IMR-90 (cell line): ENCODE measurements at regions not wholly inside any gene's neighbourhood (a gene's known extent, or its start where the extent isn't known, plus 50 kb on each side); places are given as distances from the start of the nearest gene placed in this dataset.

ENCODE experiments used
- ATAC-seq: fragments of 200-7000 bp; cut with Tn5 transposase; 2 replicates; pipeline ENCODE4 v1.9.1; 2020; ENCODE audit warnings: low read depth, mild to moderate bottlenecking, moderate library complexity
- BruUV-seq: library from RNA; stranded (reverse); fragments of 400-500 nt; replicated peaks from 2 replicates; lab custom pipeline; 2021; lab: Mats Ljungman, UMichigan
- CTCF ChIA-PET: fragments of 300-600 bp; formaldehyde crosslinking; extraction: SDS; loops from one replicate; lab custom pipeline; 2021; ENCODE audit warnings: antibody characterized with exemption; lab: Yijun Ruan, JAX
- POLR2A ChIA-PET: fragments of 300-600 bp; sonication (Branson Sonifier 250); formaldehyde crosslinking; loops from one replicate; lab custom pipeline; 2022; ENCODE audit warnings: antibody characterized with exemption; ENCODE audit not compliant: unreplicated experiment; lab: Charles Lee
- DNase-seq: peaks from one replicate; pipeline ENCODE4 v3.0.0; 2013
- H2AFZ ChIP-seq: replicated peaks from 2 replicates; pipeline ENCODE3; 2013; ENCODE audit warnings: low read length, mild to moderate bottlenecking; ENCODE audit not compliant: poor library complexity
- H2AK5ac ChIP-seq: 2 replicates; pipeline ENCODE4 v1.6.1; 2013; ENCODE audit warnings: low read depth, low read length, inconsistent platforms
- H2AK9ac ChIP-seq: replicated peaks from 2 replicates; pipeline ENCODE3; 2013; ENCODE audit warnings: mild to moderate bottlenecking, low read depth, low read length, moderate library complexity; ENCODE audit not compliant: poor library complexity
- H2BK120ac ChIP-seq: 2 replicates; pipeline ENCODE4 v1.6.1; 2013; ENCODE audit warnings: low read depth, low read length, inconsistent platforms
- H2BK15ac ChIP-seq: 3 replicates; pipeline ENCODE4 v1.6.1; 2013; ENCODE audit warnings: low read depth, low read length, inconsistent platforms
- H2BK20ac ChIP-seq: 2 replicates; pipeline ENCODE4 v1.6.1; 2013; ENCODE audit warnings: low read depth, mild to moderate bottlenecking, inconsistent platforms, low read length, moderate library complexity
- H2BK5ac ChIP-seq: 2 replicates; pipeline ENCODE4 v1.6.1; 2013; ENCODE audit warnings: mild to moderate bottlenecking, low read depth, low read length, inconsistent platforms; ENCODE audit not compliant: poor library complexity, severe bottlenecking
- H3K14ac ChIP-seq: replicated peaks from 2 replicates; pipeline ENCODE4 v1.6.1; 2013; ENCODE audit warnings: low read depth, low read length, inconsistent platforms
- H3K18ac ChIP-seq: 2 replicates; pipeline ENCODE4 v1.6.1; 2013; ENCODE audit warnings: low read depth, low read length, control low read depth
- H3K23ac ChIP-seq: 2 replicates; pipeline ENCODE4 v1.6.1; 2013; ENCODE audit warnings: low read depth, low read length, inconsistent platforms
- H3K27ac ChIP-seq: 2 replicates; pipeline ENCODE4 v1.5.1; 2013; ENCODE audit warnings: mild to moderate bottlenecking, control low read depth, low read length; ENCODE audit not compliant: insufficient read depth
- H3K27me3 ChIP-seq: 2 replicates; pipeline ENCODE4 v1.6.1; 2013; ENCODE audit warnings: low read length; ENCODE audit not compliant: control insufficient read depth, insufficient read depth
- H3K36me3 ChIP-seq: 2 replicates; pipeline ENCODE4 v1.6.1; 2013; ENCODE audit warnings: low read length, mixed read lengths; ENCODE audit not compliant: control insufficient read depth, insufficient read depth
- H3K4ac ChIP-seq: 2 replicates; pipeline ENCODE4 v1.6.1; 2013; ENCODE audit warnings: low read depth, low read length, inconsistent platforms
- H3K4me1 ChIP-seq: 2 replicates; pipeline ENCODE4 v1.6.1; 2013; ENCODE audit warnings: low read length, mixed read lengths; ENCODE audit not compliant: control insufficient read depth, insufficient read depth
- H3K4me2 ChIP-seq: 2 replicates; pipeline ENCODE4 v1.6.1; 2013; ENCODE audit warnings: low read depth, mild to moderate bottlenecking, control low read depth, low read length, moderate library complexity
- H3K4me3 ChIP-seq: 2 replicates; pipeline ENCODE4 v1.5.1; 2013; ENCODE audit warnings: low read depth, mild to moderate bottlenecking, control low read depth, low read length, moderate library complexity; ENCODE audit not compliant: insufficient read depth
- H3K56ac ChIP-seq: 2 replicates; pipeline ENCODE4 v1.6.1; 2013; ENCODE audit warnings: low read length, inconsistent platforms; ENCODE audit not compliant: insufficient read depth; ENCODE audit errors: extremely low read depth
- H3K79me1 ChIP-seq, 2 experiments: 2 replicates each; pipeline ENCODE4 v1.6.1; 2013; ENCODE audit warnings: low read length in 2 of 2, inconsistent platforms in 1 of 2, low read depth in 1 of 2
- H3K9ac ChIP-seq: 2 replicates; pipeline ENCODE4 v1.6.1; 2013; ENCODE audit warnings: low read depth, low read length, control low read depth
- H3K9me1 ChIP-seq: 2 replicates; pipeline ENCODE4 v1.6.1; 2013; ENCODE audit warnings: low read length, inconsistent platforms; ENCODE audit not compliant: insufficient read depth
- H3K9me3 ChIP-seq: 2 replicates; pipeline ENCODE4 v1.6.1; 2013; ENCODE audit warnings: low read length; ENCODE audit not compliant: control insufficient read depth, insufficient read depth
- H4K20me1 ChIP-seq: 2 replicates; pipeline ENCODE4 v1.6.1; 2013; ENCODE audit warnings: low read length, inconsistent platforms; ENCODE audit not compliant: insufficient read depth
- H4K5ac ChIP-seq: 2 replicates; pipeline ENCODE4 v1.6.1; 2013; ENCODE audit warnings: mild to moderate bottlenecking, low read depth, low read length, control low read depth
- H4K8ac ChIP-seq, 2 experiments: 2 replicates each; pipeline ENCODE4 v1.6.1; 2013; ENCODE audit warnings: low read depth in 2 of 2, low read length in 2 of 2, control low read depth in 1 of 2, inconsistent platforms in 1 of 2
- H4K91ac ChIP-seq: 2 replicates; pipeline ENCODE4 v1.6.1; 2013; ENCODE audit warnings: low read depth, low read length, inconsistent platforms; ENCODE audit not compliant: insufficient read depth
- BHLHE40 ChIP-seq: fragments of 150-350 bp; IDR thresholded peaks from 2 replicates; pipeline ENCODE4 v1.6.1; 2016; ENCODE audit warnings: mild to moderate bottlenecking, low read depth, low read length
- CEBPB ChIP-seq: IDR thresholded peaks from 2 replicates; pipeline ENCODE4 v1.6.1; 2012; ENCODE audit warnings: low read depth, low read length, improper control_type of control experiment
- CHD1 ChIP-seq: IDR thresholded peaks from 2 replicates; pipeline ENCODE4 v1.6.1; 2012; ENCODE audit warnings: low read depth, low read length, improper control_type of control experiment
- CTCF ChIP-seq: conservative IDR thresholded peaks from 2 replicates; pipeline ENCODE4 v1.5.1; 2012; ENCODE audit warnings: mild to moderate bottlenecking, low read depth, low read length, improper control_type of control experiment
- ELK1 ChIP-seq: fragments of 150-350 bp; IDR thresholded peaks from 2 replicates; pipeline ENCODE4 v1.6.1; 2016; ENCODE audit warnings: low read depth, mild to moderate bottlenecking, low read length, moderate library complexity, borderline replicate concordance
- FOS ChIP-seq: fragments of 150-350 bp; IDR thresholded peaks from 2 replicates; pipeline ENCODE4 v1.6.1; 2016; ENCODE audit warnings: low read depth, low read length
- MAFK ChIP-seq: IDR thresholded peaks from 2 replicates; pipeline ENCODE4 v1.6.1; 2012; ENCODE audit warnings: low read depth, low read length, improper control_type of control experiment
- MAZ ChIP-seq: IDR thresholded peaks from 2 replicates; pipeline ENCODE4 v1.6.1; 2012; ENCODE audit warnings: low read depth, mild to moderate bottlenecking, low read length, improper control_type of control experiment, moderate library complexity, borderline replicate concordance
- MXI1 ChIP-seq: IDR thresholded peaks from 2 replicates; pipeline ENCODE4 v1.6.1; 2012; ENCODE audit warnings: low read depth, mild to moderate bottlenecking, low read length, moderate library complexity, borderline replicate concordance
- NFE2L2 ChIP-seq: fragments of 150-350 bp; IDR thresholded peaks from 2 replicates; pipeline ENCODE4 v1.6.1; 2016; ENCODE audit warnings: low read depth, mild to moderate bottlenecking, low read length
- POLR2A ChIP-seq: IDR thresholded peaks from 2 replicates; pipeline ENCODE4 v1.6.1; 2012; ENCODE audit warnings: mild to moderate bottlenecking, low read depth, low read length
- RAD21 ChIP-seq: IDR thresholded peaks from 2 replicates; pipeline ENCODE4 v1.6.1; 2012; ENCODE audit warnings: low read length, improper control_type of control experiment
- RCOR1 ChIP-seq: IDR thresholded peaks from 2 replicates; pipeline ENCODE4 v1.6.1; 2012; ENCODE audit warnings: mild to moderate bottlenecking, low read length, improper control_type of control experiment; ENCODE audit not compliant: insufficient replicate concordance
- RFX5 ChIP-seq: IDR thresholded peaks from 2 replicates; pipeline ENCODE4 v1.8.0; 2012; ENCODE audit warnings: low read depth, mild to moderate bottlenecking, low read length, moderate library complexity
- SMC3 ChIP-seq: fragments of 150-350 bp; IDR thresholded peaks from 2 replicates; pipeline ENCODE4 v1.6.1; 2016; ENCODE audit warnings: low read depth, mild to moderate bottlenecking, antibody characterized with exemption, low read length, moderate library complexity
- USF2 ChIP-seq: fragments of 150-350 bp; IDR thresholded peaks from 2 replicates; pipeline ENCODE4 v1.6.1; 2017; ENCODE audit warnings: mild to moderate bottlenecking, antibody characterized with exemption, low read length, low read depth
- WGBS, 2 experiments: methylation state at CpG; one replicate each; pipeline versions ENCODE4 v1.1.5 to v1.1.7; 2013; ENCODE audit warnings: missing lambda C conversion rate in 2 of 2; ENCODE audit not compliant: insufficient read length in 1 of 2; ENCODE audit errors: extremely low coverage in 2 of 2; 5-methylcytosine and 5-hydroxymethylcytosine counted together
- dilution Hi-C: fragments of 300-500 bp; cut with HindIII; formaldehyde crosslinking; loops from one replicate; pipeline ENCODE4 v1.14.3; 2018; ENCODE audit warnings: low sequenced_read_pairs; ENCODE audit not compliant: unreplicated experiment
- in situ Hi-C: fragments of 300-500 bp; cut with MboI; formaldehyde crosslinking; loops from 3 replicates; pipeline ENCODE4 v1.14.3; 2019; ENCODE audit warnings: low sequenced_read_pairs, inconsistent platforms, mixed read lengths
- intact Hi-C: fragments of 100-400 bp; cut with micrococcal nuclease; formaldehyde crosslinking; loops from 2 replicates; pipeline ENCODE4 v1.10.0; 2022

- no CpG with 5 or more reads among the region's 3 CpGs for WGBS, 2 experiments
- peak overlapping the region; percentile 11 for H2AFZ ChIP-seq
Observed at GRCh38 chr1:199867601-199868000, 159.9 kb upstream of the NR5A2 start.

More at GRCh38 chr1:199867601-199868000, 159.9 kb upstream of the NR5A2 start:
- Histone ChIP-seq H3K14ac (no peak overlapping the region), H3K9me1 (no peaks in the 10 kb centered on the region), H2BK120ac (no peak overlapping the region), H3K23ac (no peak overlapping the region), H2AK9ac (no peak overlapping the region), H2BK5ac (no peak overlapping the region), H3K56ac (no peak overlapping the region), H4K91ac (no peak overlapping the region), H3K27me3 (no peaks in the 10 kb centered on the region), H3K9me3 (no peaks in the 10 kb centered on the region), H3K79me1 (no peaks in the 10 kb centered on the region), H4K20me1 (no peaks in the 10 kb centered on the region), H3K36me3 (no peaks in the 10 kb centered on the region), H3K4me1 (peaks cover 2% of the 10 kb centered on the region; the same call in 1 of the 2 replicates), H3K9ac (no peak overlapping the region), H3K27ac (no peak overlapping the region), H2BK20ac (no peak overlapping the region), H2AK5ac (no peak overlapping the region), H4K8ac (peak overlapping the region in 1 of 2 experiments; percentile 24; a peak in 1 of 4 replicates), H3K18ac (no peak overlapping the region), H3K4ac (no peak overlapping the region), H3K4me3 (no peak overlapping the region), H2BK15ac (no peak overlapping the region), H3K4me2 (peak overlapping the region; percentile 6; the same call in 1 of the 2 replicates), H4K5ac (no peak overlapping the region)
- dilution Hi-C loops (no loop called here), in situ Hi-C loops (no loop called here), intact Hi-C loops (no loop called here)
- ChIA-PET POLR2A (no interaction called here), CTCF (no interaction called here)
- DNase-seq: peak; percentile 23
- ATAC-seq: peak; percentile 59
- TF ChIP-seq MAZ (no peak), RFX5 (no peak), RCOR1 (no peak), CTCF (no peak), RAD21 (no peak), CEBPB (no peak), POLR2A (no peak), SMC3 (no peak), CHD1 (no peak), BHLHE40 (no peak), MXI1 (no peak), MAFK (no peak), USF2 (no peak), ELK1 (no peak), NFE2L2 (no peak), FOS (no peak)
- no TSS peak for BruUV-seq
